ENCODE measurements at regions not wholly inside any gene's neighbourhood (a gene's known extent, or its start where the extent isn't known, plus 50 kb on each side); places are given as distances from the start of the nearest gene placed in this dataset.

GRCh38 chr2:234745347-234745746 lies 206.5 kb upstream of the SH3BP4 start:
- TF ChIP-seq, protein P1, sequence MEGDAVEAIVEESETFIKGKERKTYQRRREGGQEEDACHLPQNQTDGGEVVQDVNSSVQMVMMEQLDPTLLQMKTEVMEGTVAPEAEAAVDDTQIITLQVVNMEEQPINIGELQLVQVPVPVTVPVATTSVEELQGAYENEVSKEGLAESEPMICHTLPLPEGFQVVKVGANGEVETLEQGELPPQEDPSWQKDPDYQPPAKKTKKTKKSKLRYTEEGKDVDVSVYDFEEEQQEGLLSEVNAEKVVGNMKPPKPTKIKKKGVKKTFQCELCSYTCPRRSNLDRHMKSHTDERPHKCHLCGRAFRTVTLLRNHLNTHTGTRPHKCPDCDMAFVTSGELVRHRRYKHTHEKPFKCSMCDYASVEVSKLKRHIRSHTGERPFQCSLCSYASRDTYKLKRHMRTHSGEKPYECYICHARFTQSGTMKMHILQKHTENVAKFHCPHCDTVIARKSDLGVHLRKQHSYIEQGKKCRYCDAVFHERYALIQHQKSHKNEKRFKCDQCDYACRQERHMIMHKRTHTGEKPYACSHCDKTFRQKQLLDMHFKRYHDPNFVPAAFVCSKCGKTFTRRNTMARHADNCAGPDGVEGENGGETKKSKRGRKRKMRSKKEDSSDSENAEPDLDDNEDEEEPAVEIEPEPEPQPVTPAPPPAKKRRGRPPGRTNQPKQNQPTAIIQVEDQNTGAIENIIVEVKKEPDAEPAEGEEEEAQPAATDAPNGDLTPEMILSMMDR (IDR thresholded peaks at IDR 0.05) = no peak
- TF ChIP-seq POLR2A (IDR thresholded peaks at IDR 0.05) (no peak), POLR2AphosphoS5 (IDR thresholded peaks at IDR 0.05; ENCODE audit: insufficient read depth in 1 of 2, low read depth in 1 of 2) (no peak)

Data from vagina (tissue), 2 donors.